Neural cell (in vitro differentiated cells): ENCODE measurements at regions not wholly inside any gene's neighbourhood (a gene's known extent, or its start where the extent isn't known, plus 50 kb on each side); places are given as distances from the start of the nearest gene placed in this dataset.

Experiments used
- H2AFZ ChIP-seq: fragments of 200-600, 300-800 bp; sonication (generic), shearing (Covaris generic); 2 replicates; pipeline ENCODE4 v1.6.0; 2014; ENCODE audit warnings: low read depth, mild to moderate bottlenecking, antibody characterized with exemption, low read length, moderate library complexity
- H3F3A ChIP-seq: fragments of 200-600 bp; shearing (Covaris generic); 2 replicates; pipeline ENCODE4 v1.6.1; 2016; ENCODE audit warnings: mild to moderate bottlenecking, moderate library complexity, mixed read lengths, antibody characterized with exemption, low read length; ENCODE audit not compliant: insufficient read depth, poor library complexity, severe bottlenecking
- H3K27ac ChIP-seq: fragments of 200-600, 300-800 bp; sonication (generic), shearing (Covaris generic); 2 replicates; pipeline ENCODE4 v1.5.1; 2014; ENCODE audit warnings: mild to moderate bottlenecking, low read length, moderate library complexity
- H3K27me3 ChIP-seq: fragments of 300-800, 200-600 bp; sonication (generic), shearing (Covaris generic); 2 replicates; pipeline ENCODE4 v1.6.0; 2014; ENCODE audit warnings: mild to moderate bottlenecking, low read depth, low read length, moderate library complexity; ENCODE audit not compliant: insufficient read depth
- H3K36me3 ChIP-seq: fragments of 300-800, 200-600 bp; sonication (generic), shearing (Covaris generic); 2 replicates; pipeline ENCODE4 v1.5.1; 2014; ENCODE audit warnings: mild to moderate bottlenecking, antibody characterized with exemption, low read length, moderate library complexity; ENCODE audit not compliant: insufficient read depth
- H3K4me2 ChIP-seq: fragments of 300-800, 200-600 bp; sonication (generic), shearing (Covaris generic); 2 replicates; pipeline ENCODE4 v1.6.0; 2014; ENCODE audit warnings: mild to moderate bottlenecking, low read length
- H3K4me3 ChIP-seq: fragments of 300-800, 200-600 bp; sonication (generic), shearing (Covaris generic); 2 replicates; pipeline ENCODE4 v1.5.1; 2014; ENCODE audit warnings: mild to moderate bottlenecking, low read length, moderate library complexity
- H3K79me2 ChIP-seq: fragments of 200-600 bp; shearing (Covaris generic); replicated peaks from 2 replicates; pipeline ENCODE4 v1.6.0; 2014; ENCODE audit warnings: mild to moderate bottlenecking, low read length, moderate library complexity; ENCODE audit not compliant: insufficient read depth
- H3K9ac ChIP-seq: fragments of 300-800, 200-600 bp; sonication (generic), shearing (Covaris generic); 2 replicates; pipeline ENCODE4 v1.6.1; 2016; ENCODE audit warnings: mild to moderate bottlenecking, low read length, mixed read lengths
- H3K9me2 ChIP-seq: fragments of 200-600 bp; shearing (Covaris generic); 2 replicates; pipeline ENCODE4 v1.6.1; 2016; ENCODE audit warnings: mild to moderate bottlenecking, low read length, mixed read lengths; ENCODE audit not compliant: insufficient read depth
- H3K9me3 ChIP-seq: fragments of 200-600, 300-800 bp; sonication (generic), shearing (Covaris generic); 2 replicates; pipeline ENCODE4 v1.6.1; 2016; ENCODE audit warnings: mild to moderate bottlenecking, mixed run types, low read length, moderate library complexity, mixed read lengths
- H4K20me1 ChIP-seq: fragments of 200-600 bp; shearing (Covaris generic); 2 replicates; pipeline ENCODE4 v1.6.1; 2016; ENCODE audit warnings: mild to moderate bottlenecking, mixed run types; ENCODE audit not compliant: insufficient read depth
- CTCF ChIP-seq: fragments of 450-650 bp; IDR thresholded peaks from 2 replicates; pipeline ENCODE4 v1.5.1; 2014; ENCODE audit warnings: antibody characterized with exemption, mild to moderate bottlenecking, moderate library complexity; ENCODE audit not compliant: poor library complexity, severe bottlenecking
- EP300 ChIP-seq: fragments of 450-650 bp; conservative IDR thresholded peaks from 2 replicates; pipeline ENCODE4 v1.6.1; 2014; ENCODE audit warnings: antibody characterized with exemption, mild to moderate bottlenecking, moderate library complexity; ENCODE audit not compliant: poor library complexity, severe bottlenecking
- EZH2 ChIP-seq: fragments of 200-600, 300-800 bp; shearing (Covaris generic), sonication (generic); IDR thresholded peaks from 2 replicates; pipeline ENCODE4 v1.6.1; 2014; ENCODE audit warnings: antibody characterized with exemption, low read length, borderline replicate concordance, mild to moderate bottlenecking; ENCODE audit not compliant: insufficient read depth, poor library complexity, severe bottlenecking
- MXI1 ChIP-seq: fragments of 450-650 bp; conservative IDR thresholded peaks from 2 replicates; pipeline ENCODE4 v1.6.1; 2014; ENCODE audit warnings: antibody characterized with exemption, mild to moderate bottlenecking; ENCODE audit not compliant: poor library complexity, severe bottlenecking
- POLR2AphosphoS5 ChIP-seq: IDR thresholded peaks from 2 replicates; pipeline ENCODE4 v1.6.1; 2012
- RAD21 ChIP-seq: fragments of 450-650 bp; conservative IDR thresholded peaks from 2 replicates; pipeline ENCODE4 v1.6.1; 2014; ENCODE audit warnings: antibody characterized with exemption, mild to moderate bottlenecking, moderate library complexity
- REST ChIP-seq: IDR thresholded peaks from 2 replicates; pipeline ENCODE4 v1.6.1; 2012; ENCODE audit warnings: borderline replicate concordance
- SMC3 ChIP-seq: fragments of 450-650 bp; conservative IDR thresholded peaks from 2 replicates; pipeline ENCODE4 v1.6.1; 2014; ENCODE audit warnings: antibody characterized with exemption, mild to moderate bottlenecking, moderate library complexity; ENCODE audit not compliant: poor library complexity
- TAF1 ChIP-seq: IDR thresholded peaks from 2 replicates; pipeline ENCODE4 v1.6.1; 2012; ENCODE audit warnings: low read depth

- no peaks in the 10 kb centered on the region for H3F3A ChIP-seq
- no peaks in the 10 kb centered on the region for H4K20me1 ChIP-seq
- no peaks in the 10 kb centered on the region for H3K9me2 ChIP-seq
- H3K4me2 ChIP-seq = no peak overlapping the region
- H3K36me3 ChIP-seq = no peaks in the 10 kb centered on the region
- no peaks in the 10 kb centered on the region for H3K79me2 ChIP-seq
- H3K9ac ChIP-seq = no peak overlapping the region
- H3K9me3 ChIP-seq = no peaks in the 10 kb centered on the region
- no peak overlapping the region for H2AFZ ChIP-seq
- H3K27ac ChIP-seq = no peak overlapping the region
- H3K4me3 ChIP-seq = no peak overlapping the region
- TF ChIP-seq SMC3 (no peak), MXI1 (no peak), EP300 (no peak)
- no peaks in the 10 kb centered on the region for H3K27me3 ChIP-seq
These were observed 283.5 kb upstream of the GIMD1 start for GRCh38 chr4:106652095-106652494.

GRCh38 chr4:106650701-106651100 is 282.1 kb upstream of the GIMD1 start:
- TF ChIP-seq REST = no peak
- no peak for TF ChIP-seq CTCF
- TF ChIP-seq TAF1 = no peak
- TF ChIP-seq EP300 = no peak
- TF ChIP-seq SMC3 = no peak
- TF ChIP-seq POLR2AphosphoS5 = no peak
- no peak for TF ChIP-seq EZH2
- no peak for TF ChIP-seq MXI1
- no peak for TF ChIP-seq RAD21
- H3K27ac ChIP-seq = no peak overlapping the region
- H3K27me3 ChIP-seq = no peaks in the 10 kb centered on the region
- no peaks in the 10 kb centered on the region for H3K9me2 ChIP-seq
- no peaks in the 10 kb centered on the region for H3F3A ChIP-seq
- no peaks in the 10 kb centered on the region for H3K79me2 ChIP-seq
- H3K4me3 ChIP-seq = no peak overlapping the region
- H4K20me1 ChIP-seq = no peaks in the 10 kb centered on the region
- H3K9me3 ChIP-seq = no peaks in the 10 kb centered on the region
- no peak overlapping the region for H3K9ac ChIP-seq
- no peak overlapping the region for H3K4me2 ChIP-seq
- H3K36me3 ChIP-seq = no peaks in the 10 kb centered on the region
- no peak overlapping the region for H2AFZ ChIP-seq

- H3K4me2 ChIP-seq = no peak overlapping the region
- no peaks in the 10 kb centered on the region for H3K79me2 ChIP-seq
- H4K20me1 ChIP-seq = no peaks in the 10 kb centered on the region
- no peak overlapping the region for H3K4me3 ChIP-seq
- no peak overlapping the region for H3K27ac ChIP-seq
- H3K9me3 ChIP-seq = no peaks in the 10 kb centered on the region
- no peak for TF ChIP-seq CTCF
- TF ChIP-seq TAF1 = no peak
- TF ChIP-seq POLR2AphosphoS5 = no peak
- no peak for TF ChIP-seq SMC3
- TF ChIP-seq MXI1 = no peak
- TF ChIP-seq EZH2 = no peak
- TF ChIP-seq RAD21 = no peak
- no peak for TF ChIP-seq REST
- TF ChIP-seq EP300 = no peak
- no peak overlapping the region for H3K9ac ChIP-seq
- H3K27me3 ChIP-seq = no peaks in the 10 kb centered on the region
- no peaks in the 10 kb centered on the region for H3K36me3 ChIP-seq
- no peak overlapping the region for H2AFZ ChIP-seq
- no peaks in the 10 kb centered on the region for H3K9me2 ChIP-seq
- H3F3A ChIP-seq = no peaks in the 10 kb centered on the region
These were observed 278.9 kb upstream of the GIMD1 start for GRCh38 chr4:106647451-106647850.
